ENCODE measurements at regions not wholly inside any gene's neighbourhood (a gene's known extent, or its start where the extent isn't known, plus 50 kb on each side); places are given as distances from the start of the nearest gene placed in this dataset.

DNA sequence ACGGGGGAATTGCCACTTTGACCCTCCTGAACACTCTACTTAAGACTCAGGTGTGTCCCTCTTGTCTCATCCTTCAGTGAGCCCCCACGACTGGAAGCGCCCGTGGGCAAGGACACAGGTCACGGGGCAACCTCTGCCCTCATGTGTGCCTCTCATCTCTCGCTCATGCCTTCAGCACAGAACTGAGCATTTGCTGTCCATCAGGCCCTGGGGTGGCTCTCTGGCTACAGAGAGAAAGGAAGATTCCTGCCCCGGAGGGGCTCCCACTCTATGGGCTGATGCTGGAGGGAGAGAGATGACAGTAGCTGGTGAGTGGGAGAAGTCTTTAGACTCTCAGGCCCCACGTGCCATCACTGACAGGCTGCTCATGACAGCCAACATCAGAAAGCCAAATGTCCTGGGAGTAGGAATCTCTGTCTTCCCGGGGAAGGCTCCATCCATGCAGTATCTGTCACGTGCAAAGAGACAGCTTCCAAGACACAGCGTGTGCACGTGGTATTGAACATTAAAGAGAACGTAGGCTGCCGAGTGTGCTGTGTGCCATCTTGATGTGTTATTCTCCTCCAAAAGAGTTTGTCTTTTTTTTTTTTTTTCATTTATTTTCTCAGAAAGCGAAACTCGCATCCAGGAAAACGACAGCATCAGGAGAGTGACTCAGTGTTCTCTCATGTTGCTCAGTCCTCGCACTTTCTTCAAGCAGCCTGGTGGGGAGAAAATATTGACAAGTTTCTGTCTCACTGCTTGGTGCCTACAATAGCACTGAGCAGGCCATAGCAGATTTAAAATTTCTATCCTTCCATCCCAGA is 190.5 kb downstream of the GAS1 start:
- H3K4me1 ChIP-seq = no peaks in the 10 kb centered on the region
- no peak overlapping the region for H3K27ac ChIP-seq
- H3K27me3 ChIP-seq (ENCODE audit: insufficient read depth in 3 of 3, low read length in 2 of 3) = no peaks in the 10 kb centered on the region
- no peaks in the 10 kb centered on the region for H3K9me3 ChIP-seq
- 84 to 88% (median 85%) methylated on average over 18 of the region's 18 CpGs for WGBS, 3 donors
- DNase-seq (no peak), ATAC-seq (no peak)
- H3K36me3 ChIP-seq (ENCODE audit: insufficient read depth in 1 of 2, low read depth in 1 of 2) = no peaks in the 10 kb centered on the region
- intact Hi-C loops (cut with DNase I) = no loop called here
- TF ChIP-seq CTCF (IDR thresholded peaks at IDR 0.05) = no peak
- no peak overlapping the region for H3K4me3 ChIP-seq

- no peaks in the 10 kb centered on the region for H3K9me3 ChIP-seq
- H3K4me3 ChIP-seq = no peak overlapping the region
- ATAC-seq = no peak
- 73 to 82% (median 74%) methylated on average over 8 of the region's 8 CpGs for WGBS, 3 donors
- no peaks in the 10 kb centered on the region for H3K4me1 ChIP-seq
- no peak for DNase-seq
- H3K27me3 ChIP-seq (ENCODE audit: insufficient read depth in 3 of 3, low read length in 2 of 3) = no peaks in the 10 kb centered on the region
- intact Hi-C loops (cut with DNase I) = no loop called here
- no peak for TF ChIP-seq CTCF (IDR thresholded peaks at IDR 0.05)
- H3K27ac ChIP-seq = no peak overlapping the region
- no peaks in the 10 kb centered on the region for H3K36me3 ChIP-seq (ENCODE audit: insufficient read depth in 1 of 2, low read depth in 1 of 2)
These were observed 191.8 kb downstream of the GAS1 start for GRCh38 chr9:86755561-86755941.

GRCh38 chr9:86754581-86755560 is 192.4 kb downstream of the GAS1 start:
- intact Hi-C loops (cut with DNase I) = no loop called here
- no peak for ATAC-seq
- H3K4me1 ChIP-seq = no peaks in the 10 kb centered on the region
- H3K27ac ChIP-seq = no peak overlapping the region
- no peak overlapping the region for H3K4me3 ChIP-seq
- H3K36me3 ChIP-seq (ENCODE audit: insufficient read depth in 1 of 2, low read depth in 1 of 2) = no peaks in the 10 kb centered on the region
- TF ChIP-seq CTCF (IDR thresholded peaks at IDR 0.05) = no peak
- DNase-seq = no peak
- H3K9me3 ChIP-seq = no peaks in the 10 kb centered on the region
- 43 to 55% (median 45%) methylated on average over 6 of the region's 6 CpGs for WGBS, 3 donors
- H3K27me3 ChIP-seq (ENCODE audit: insufficient read depth in 3 of 3, low read length in 2 of 3) = no peaks in the 10 kb centered on the region

- Histone ChIP-seq H3K4me1 (no peaks in the 10 kb centered on the region), H3K27me3 (ENCODE audit: insufficient read depth in 3 of 3, low read length in 2 of 3) (no peaks in the 10 kb centered on the region), H3K27ac (no peak overlapping the region), H3K4me3 (no peak overlapping the region), H3K9me3 (no peaks in the 10 kb centered on the region), H3K36me3 (ENCODE audit: insufficient read depth in 1 of 2, low read depth in 1 of 2) (no peaks in the 10 kb centered on the region)
- ATAC-seq (no peak), DNase-seq (no peak)
- intact Hi-C loops (cut with DNase I) = no loop called here
- no peak for TF ChIP-seq CTCF (IDR thresholded peaks at IDR 0.05)
- 62 to 67% (median 65%) methylated on average over 3 of the region's 3 CpGs for WGBS, 3 donors
These were observed 193.5 kb downstream of the GAS1 start for GRCh38 chr9:86753836-86754235.
